ENCODE measurements at regions not wholly inside any gene's neighbourhood (a gene's known extent, or its start where the extent isn't known, plus 50 kb on each side); places are given as distances from the start of the nearest gene placed in this dataset.

- TF ChIP-seq CTCF (IDR thresholded peaks at IDR 0.05; ENCODE audit: extremely low read depth, missing control alignments) = no peak
- DNase-seq (ENCODE audit: low spot score) = no peak
These were observed 62.9 kb downstream of the NHLRC3 start for GRCh38 chr13:39100996-39101738.

GRCh38 chr13:39102981-39103490 is 64.8 kb downstream of the NHLRC3 start:
- TF ChIP-seq CTCF (IDR thresholded peaks at IDR 0.05; ENCODE audit: extremely low read depth, missing control alignments) = no peak
- no peak for DNase-seq (ENCODE audit: low spot score)

GRCh38 chr13:39105110-39105509 is 66.9 kb downstream of the NHLRC3 start:
- no peak for TF ChIP-seq CTCF (IDR thresholded peaks at IDR 0.05; ENCODE audit: extremely low read depth, missing control alignments)
- no peak for DNase-seq (ENCODE audit: low spot score)

GRCh38 chr13:39106216-39107005 is 68.2 kb downstream of the NHLRC3 start:
- no peak for TF ChIP-seq CTCF (IDR thresholded peaks at IDR 0.05; ENCODE audit: extremely low read depth, missing control alignments)
- DNase-seq (ENCODE audit: low spot score) = no peak

- no peak for DNase-seq (ENCODE audit: low spot score)
- no peak for TF ChIP-seq CTCF (IDR thresholded peaks at IDR 0.05; ENCODE audit: extremely low read depth, missing control alignments)
These were observed 69.3 kb downstream of the NHLRC3 start for GRCh38 chr13:39107561-39107960.

- TF ChIP-seq CTCF (IDR thresholded peaks at IDR 0.05; ENCODE audit: extremely low read depth, missing control alignments) = no peak
- no peak for DNase-seq (ENCODE audit: low spot score)
These were observed 70.5 kb downstream of the NHLRC3 start for GRCh38 chr13:39108783-39109182.

GRCh38 chr13:39110518-39111097 is 72.4 kb downstream of the NHLRC3 start:
- no peak for DNase-seq (ENCODE audit: low spot score)
- no peak for TF ChIP-seq CTCF (IDR thresholded peaks at IDR 0.05; ENCODE audit: extremely low read depth, missing control alignments)
